ENCODE measurements at regions not wholly inside any gene's neighbourhood (a gene's known extent, or its start where the extent isn't known, plus 50 kb on each side); places are given as distances from the start of the nearest gene placed in this dataset.
"Not testable (repeated sequence)": the region's sequence is repeated elsewhere in the genome, so short reads cannot be mapped to it uniquely, and the experiment has no call there.

GRCh38 chr12:24352363-24352762, 402.9 kb upstream of the SOX5 start:
- no peak for DNase-seq

GRCh38 chr12:24349051-24349799, 399.8 kb upstream of the SOX5 start:
- DNase-seq: no peak

- not testable (repeated sequence) for DNase-seq
Measured at GRCh38 chr12:24348180-24348579, 398.7 kb upstream of the SOX5 start.

- no peak for DNase-seq
Measured at GRCh38 chr12:24328261-24328660, 378.8 kb upstream of the SOX5 start.

GRCh38 chr12:24325331-24325730, 375.9 kb upstream of the SOX5 start:
- no peak for DNase-seq

GRCh38 chr12:24307716-24308335, 358.4 kb upstream of the SOX5 start:
- DNase-seq: no peak

GRCh38 chr12:24307153-24307552, 357.7 kb upstream of the SOX5 start:
- no peak for DNase-seq

GRCh38 chr12:24306001-24306400, 356.5 kb upstream of the SOX5 start:
- DNase-seq: no peak

GRCh38 chr12:24304285-24304684, 354.8 kb upstream of the SOX5 start:
- DNase-seq: no peak

- no peak for DNase-seq
Measured at GRCh38 chr12:24302708-24303107, 353.2 kb upstream of the SOX5 start.

- DNase-seq: peak; percentile 9
Measured at GRCh38 chr12:24297516-24297915, 348.0 kb upstream of the SOX5 start.

- no peak for DNase-seq
Measured at GRCh38 chr12:24293549-24293948, 344.1 kb upstream of the SOX5 start.

GRCh38 chr12:24287963-24288362, 338.5 kb upstream of the SOX5 start:
- DNase-seq: no peak

GRCh38 chr12:24285448-24285847, 336.0 kb upstream of the SOX5 start:
- no peak for DNase-seq

GRCh38 chr12:24281341-24281740, 331.9 kb upstream of the SOX5 start:
- DNase-seq: no peak

- peak; percentile 33 for DNase-seq
Measured at GRCh38 chr12:24280056-24280842, 330.8 kb upstream of the SOX5 start.

GRCh38 chr12:24278832-24279231, 329.4 kb upstream of the SOX5 start:
- no peak for DNase-seq

GRCh38 chr12:24270965-24271364, 321.5 kb upstream of the SOX5 start:
- no peak for DNase-seq

- no peak for DNase-seq
Measured at GRCh38 chr12:24270464-24270863, 321.0 kb upstream of the SOX5 start.

- DNase-seq: no peak
Measured at GRCh38 chr12:24268663-24269186, 319.3 kb upstream of the SOX5 start.

GRCh38 chr12:24266982-24267381, 317.5 kb upstream of the SOX5 start:
- DNase-seq: no peak

GRCh38 chr12:24256684-24257083, 307.2 kb upstream of the SOX5 start:
- DNase-seq: peak; percentile 91

- peak; percentile 71 for DNase-seq
Measured at GRCh38 chr12:24255920-24256665, 306.6 kb upstream of the SOX5 start.
